Neural progenitor cell (in vitro differentiated cells): ENCODE measurements at regions not wholly inside any gene's neighbourhood (a gene's known extent, or its start where the extent isn't known, plus 50 kb on each side); places are given as distances from the start of the nearest gene placed in this dataset.

Experiments used
- DNase-seq: peaks from one replicate; pipeline ENCODE4 v3.0.0-alpha.2; 2016; ENCODE audit warnings: low spot score
- H2AFZ ChIP-seq: fragments of 200-600 bp; sonication (generic); replicated peaks from 2 replicates; pipeline ENCODE4 v1.6.1; 2016; ENCODE audit warnings: antibody characterized with exemption
- H3F3A ChIP-seq: fragments of 200-600 bp; sonication (generic); 2 replicates; pipeline ENCODE4 v1.6.1; 2016; ENCODE audit warnings: antibody characterized with exemption, low read depth
- H3K27ac ChIP-seq: fragments of 200-600 bp; sonication (generic); 2 replicates; pipeline ENCODE4 v1.5.1; 2016; ENCODE audit warnings: mild to moderate bottlenecking
- H3K27me3 ChIP-seq: fragments of 200-600 bp; sonication (generic); 2 replicates; pipeline ENCODE4 v1.6.1; 2016; ENCODE audit warnings: mild to moderate bottlenecking, moderate library complexity
- H3K36me3 ChIP-seq: fragments of 200-600 bp; sonication (generic); 2 replicates; pipeline ENCODE4 v1.5.1; 2016
- H3K4me1 ChIP-seq: fragments of 200-600 bp; sonication (generic); 2 replicates; pipeline ENCODE4 v1.6.1; 2016; ENCODE audit warnings: mixed run types
- H3K4me2 ChIP-seq: fragments of 200-600 bp; sonication (generic); 2 replicates; pipeline ENCODE4 v1.6.1; 2016
- H3K4me3 ChIP-seq: fragments of 200-600 bp; sonication (generic); 2 replicates; pipeline ENCODE4 v1.5.1; 2016
- H3K79me2 ChIP-seq: fragments of 200-600 bp; sonication (generic); 2 replicates; pipeline ENCODE4 v1.6.1; 2016; ENCODE audit warnings: low read depth
- H3K9ac ChIP-seq: fragments of 200-600 bp; sonication (generic); 2 replicates; pipeline ENCODE4 v1.6.1; 2016
- H3K9me3 ChIP-seq: fragments of 200-600 bp; sonication (generic); 2 replicates; pipeline ENCODE4 v1.5.1; 2016; ENCODE audit warnings: low read depth
- H4K20me1 ChIP-seq: fragments of 200-600 bp; sonication (generic); 2 replicates; pipeline ENCODE4 v1.6.1; 2016; ENCODE audit warnings: low read depth
- H3K27ac Mint-ChIP-seq: 3 replicates; pipeline ENCODE4 v1.8.0; 2021; ENCODE audit warnings: mixed read lengths
- H3K27me3 Mint-ChIP-seq: 2 replicates; pipeline ENCODE4 v1.8.0; 2022; ENCODE audit warnings: low read depth, mild to moderate bottlenecking, inconsistent platforms, moderate library complexity, mixed read lengths; ENCODE audit not compliant: insufficient read depth
- H3K36me3 Mint-ChIP-seq: 3 replicates; pipeline ENCODE4 v1.8.0; 2021; ENCODE audit warnings: mixed read lengths
- H3K4me1 Mint-ChIP-seq: 3 replicates; pipeline ENCODE4 v1.8.0; 2021; ENCODE audit warnings: mixed read lengths
- H3K4me3 Mint-ChIP-seq: 3 replicates; pipeline ENCODE4 v1.8.0; 2021; ENCODE audit warnings: mild to moderate bottlenecking, moderate library complexity, mixed read lengths
- H3K9me3 Mint-ChIP-seq: 3 replicates; pipeline ENCODE4 v1.8.0; 2020; ENCODE audit warnings: mixed read lengths
- CTCF ChIP-seq: fragments of 200-600 bp; sonication (generic); IDR thresholded peaks from 2 replicates; pipeline ENCODE4 v1.5.1; 2017; ENCODE audit warnings: antibody characterized with exemption, mild to moderate bottlenecking
- EZH2 ChIP-seq: fragments of 200-600 bp; sonication (generic); IDR thresholded peaks from 2 replicates; pipeline ENCODE4 v1.6.1; 2017; ENCODE audit warnings: antibody characterized with exemption, mild to moderate bottlenecking, moderate library complexity
- EZH2phosphoT487 ChIP-seq: fragments of 200-600 bp; sonication (generic); IDR thresholded peaks from 2 replicates; pipeline ENCODE4 v1.6.1; 2017; ENCODE audit warnings: antibody characterized with exemption

- Histone ChIP-seq H3K4me3 (no peak overlapping the region), H3K9ac (no peak overlapping the region), H3K4me2 (no peak overlapping the region), H3K27me3 (no peaks in the 10 kb centered on the region), H3K27ac (no peak overlapping the region), H3K4me1 (no peaks in the 10 kb centered on the region), H2AFZ (peak overlapping the region; percentile 13), H3F3A (no peaks in the 10 kb centered on the region), H3K36me3 (no peaks in the 10 kb centered on the region), H3K79me2 (no peaks in the 10 kb centered on the region), H3K9me3 (no peaks in the 10 kb centered on the region), H4K20me1 (no peaks in the 10 kb centered on the region)
- H3K4me1 Mint-ChIP-seq = no peaks in the 10 kb centered on the region
- no peaks in the 10 kb centered on the region for H3K27me3 Mint-ChIP-seq
- no peak overlapping the region for H3K27ac Mint-ChIP-seq
- peak; percentile 27 for DNase-seq
- no peaks in the 10 kb centered on the region for H3K36me3 Mint-ChIP-seq
- no peak overlapping the region for H3K4me3 Mint-ChIP-seq
- H3K9me3 Mint-ChIP-seq = no peaks in the 10 kb centered on the region
- peak; percentile 39 for TF ChIP-seq CTCF
- TF ChIP-seq EZH2phosphoT487 = no peak
Observed at GRCh38 chrX:43474321-43474720, 181.8 kb upstream of the MAOA start.

DNA sequence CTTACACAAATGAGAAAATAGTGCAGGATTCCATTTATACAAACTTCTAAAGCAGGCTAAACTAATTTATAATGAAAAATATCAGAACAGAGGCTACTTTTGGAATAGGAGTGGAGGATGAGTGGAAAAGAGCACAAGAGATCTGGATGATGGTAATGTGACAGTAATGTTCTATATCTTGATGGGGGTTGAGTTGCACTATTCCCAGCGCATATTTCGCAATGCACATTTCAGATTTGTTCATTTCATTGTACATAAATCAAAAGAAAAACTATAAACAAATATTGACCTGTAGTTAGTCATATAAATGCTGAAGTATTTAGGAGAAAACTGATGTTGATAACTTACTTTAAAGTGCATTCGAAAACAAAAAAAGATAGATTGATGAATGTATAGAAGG, 177.0 kb upstream of the MAOA start:
- H3K4me3 Mint-ChIP-seq = no peak overlapping the region
- peaks cover 13% of the 10 kb centered on the region for H3K4me1 Mint-ChIP-seq
- Histone ChIP-seq H2AFZ (no peak overlapping the region), H3K9me3 (no peaks in the 10 kb centered on the region), H3K27me3 (no peaks in the 10 kb centered on the region), H4K20me1 (no peaks in the 10 kb centered on the region), H3K4me1 (peaks cover 32% of the 10 kb centered on the region), H3K4me2 (no peak overlapping the region), H3K36me3 (peaks cover 6% of the 10 kb centered on the region), H3K9ac (no peak overlapping the region), H3K79me2 (no peaks in the 10 kb centered on the region), H3K4me3 (no peak overlapping the region), H3K27ac (no peak overlapping the region), H3F3A (peaks cover 30% of the 10 kb centered on the region)
- H3K36me3 Mint-ChIP-seq = no peaks in the 10 kb centered on the region
- no peak overlapping the region for H3K27ac Mint-ChIP-seq
- no peaks in the 10 kb centered on the region for H3K9me3 Mint-ChIP-seq
- no peak for DNase-seq
- H3K27me3 Mint-ChIP-seq = no peaks in the 10 kb centered on the region
- no peak for TF ChIP-seq CTCF

- Mint-ChIP-seq H3K4me3 (no peak overlapping the region), H3K36me3 (no peaks in the 10 kb centered on the region), H3K27me3 (no peaks in the 10 kb centered on the region), H3K9me3 (no peaks in the 10 kb centered on the region), H3K27ac (no peak overlapping the region), H3K4me1 (peaks cover 13% of the 10 kb centered on the region)
- peak overlapping the region; percentile 38 for H3K4me2 ChIP-seq
- TF ChIP-seq EZH2 (no peak), EZH2phosphoT487 (no peak), CTCF (no peak)
- no peaks in the 10 kb centered on the region for H3K79me2 ChIP-seq
- peak; percentile 39 for DNase-seq
- peak overlapping the region; percentile 69 for H2AFZ ChIP-seq
- no peaks in the 10 kb centered on the region for H3K9me3 ChIP-seq
- no peak overlapping the region for H3K4me3 ChIP-seq
- no peaks in the 10 kb centered on the region for H3K27me3 ChIP-seq
- H3F3A ChIP-seq = peaks cover 30% of the 10 kb centered on the region
- H3K9ac ChIP-seq = no peak overlapping the region
- peaks cover 32% of the 10 kb centered on the region for H3K4me1 ChIP-seq
- H4K20me1 ChIP-seq = no peaks in the 10 kb centered on the region
- H3K36me3 ChIP-seq = peaks cover 6% of the 10 kb centered on the region
- H3K27ac ChIP-seq = peak overlapping the region; percentile 61
Observed at GRCh38 chrX:43479850-43480249, 176.2 kb upstream of the MAOA start.

DNA sequence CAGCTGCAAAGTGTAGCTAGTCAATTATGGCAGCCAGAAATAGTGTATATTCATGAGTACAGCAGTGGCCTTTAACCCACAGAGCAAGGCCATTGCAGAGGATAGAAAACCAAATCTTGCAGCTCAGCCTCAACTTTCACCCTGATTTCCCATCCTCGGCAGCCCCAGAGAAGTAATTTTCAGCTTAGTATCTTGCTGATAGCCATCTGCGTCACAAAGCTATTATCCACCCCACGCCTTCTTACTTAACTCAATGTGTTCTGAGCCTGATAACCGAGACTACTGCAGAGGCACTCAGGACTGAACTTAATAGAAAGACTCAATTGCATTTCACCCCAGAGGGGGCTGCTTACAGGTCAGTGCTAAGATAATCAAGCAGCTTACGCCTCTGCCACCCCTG, 174.5 kb upstream of the MAOA start:
- H3K4me3 Mint-ChIP-seq = no peak overlapping the region

More for the DNA sequence above, 174.5 kb upstream of the MAOA start:
- Mint-ChIP-seq H3K27ac (no peak overlapping the region), H3K4me1 (peaks cover 13% of the 10 kb centered on the region), H3K9me3 (peaks cover 3% of the 10 kb centered on the region), H3K27me3 (no peaks in the 10 kb centered on the region), H3K36me3 (no peaks in the 10 kb centered on the region)
- no peaks in the 10 kb centered on the region for H3K9me3 ChIP-seq
- peak overlapping the region; percentile 9 for H3K27ac ChIP-seq
- H3K4me1 ChIP-seq = peaks cover 32% of the 10 kb centered on the region
- H2AFZ ChIP-seq = peak overlapping the region; percentile 58
- H3K27me3 ChIP-seq = no peaks in the 10 kb centered on the region
- H3K9ac ChIP-seq = no peak overlapping the region
- H3K36me3 ChIP-seq = peaks cover 6% of the 10 kb centered on the region
- H3F3A ChIP-seq = peaks cover 30% of the 10 kb centered on the region
- no peak overlapping the region for H3K4me3 ChIP-seq
- no peaks in the 10 kb centered on the region for H3K79me2 ChIP-seq
- H4K20me1 ChIP-seq = no peaks in the 10 kb centered on the region
- peak overlapping the region; percentile 25 for H3K4me2 ChIP-seq
- no peak for TF ChIP-seq CTCF
- no peak for TF ChIP-seq EZH2
- TF ChIP-seq EZH2phosphoT487 = no peak
- peak; percentile 47 for DNase-seq
